GM18873 (cell line): ENCODE measurements at regions not wholly inside any gene's neighbourhood (a gene's known extent, or its start where the extent isn't known, plus 50 kb on each side); places are given as distances from the start of the nearest gene placed in this dataset.

ENCODE experiments used
- ATAC-seq: cut with Tn5 transposase; IDR thresholded peaks from one replicate; pipeline ENCODE4 v1.9.1; 2021; ENCODE audit warnings: mild to moderate bottlenecking, moderate library complexity, moderate number of reproducible peaks; ENCODE audit not compliant: unreplicated experiment, low FRiP score

- no peak for ATAC-seq
These were observed 75.6 kb downstream of the ENGASE start for GRCh38 chr17:79150035-79150733.

- ATAC-seq, result no peak
These were observed 74.0 kb downstream of the ENGASE start for GRCh38 chr17:79148584-79148983.

- no peak for ATAC-seq
These were observed 73.3 kb downstream of the ENGASE start for GRCh38 chr17:79147746-79148506.

- ATAC-seq, result no peak
These were observed 71.9 kb downstream of the ENGASE start for GRCh38 chr17:79146562-79146961.

GRCh38 chr17:79145548-79145947, 70.9 kb downstream of the ENGASE start:
- no peak for ATAC-seq

GRCh38 chr17:79144133-79144532, 69.5 kb downstream of the ENGASE start:
- no peak for ATAC-seq

GRCh38 chr17:79142375-79142774, 67.8 kb downstream of the ENGASE start:
- no peak for ATAC-seq

GRCh38 chr17:79141578-79142355, 67.1 kb downstream of the ENGASE start:
- ATAC-seq, result no peak

GRCh38 chr17:79138826-79139225, 64.2 kb downstream of the ENGASE start:
- no peak for ATAC-seq

- no peak for ATAC-seq
These were observed 63.2 kb downstream of the ENGASE start for GRCh38 chr17:79137789-79138165.

- no peak for ATAC-seq
These were observed 62.6 kb downstream of the ENGASE start for GRCh38 chr17:79137015-79137788.

GRCh38 chr17:79136596-79136995, 62.0 kb downstream of the ENGASE start:
- ATAC-seq, result no peak
